K562 (cell line): ENCODE measurements at regions not wholly inside any gene's neighbourhood (a gene's known extent, or its start where the extent isn't known, plus 50 kb on each side); places are given as distances from the start of the nearest gene placed in this dataset.

Experiments
- ATAC-seq: fragments of 200-7000 bp; cut with Tn5 transposase; 3 replicates; pipeline ENCODE4 v1.9.1; 2020; ENCODE audit warnings: moderate library complexity
- BruUV-seq: library from RNA; stranded (reverse); fragments of 400-500 nt; replicated peaks from 2 replicates; lab custom pipeline; 2021; lab: Mats Ljungman, UMichigan
- CTCF ChIA-PET: fragments of 300-600 bp; formaldehyde crosslinking; extraction: SDS; loops from one replicate; lab custom pipeline; 2021; ENCODE audit warnings: low intra/inter-chr PET ratio; lab: Yijun Ruan, JAX
- POLR2A ChIA-PET: fragments of 300-600, 350-650 bp; sonication (Branson Sonifier 250); formaldehyde crosslinking; extraction: SDS; loops from one replicate; lab custom pipeline; 2021; ENCODE audit warnings: antibody characterized with exemption, inconsistent platforms; lab: Yijun Ruan, JAX
- DNase-seq, 4 experiments: peaks; one replicate each; pipeline versions ENCODE4 v3.0.0 to v3.0.0-alpha.2; 2011 to 2018; ENCODE audit warnings: low spot score in 3 of 4, mixed read lengths in 3 of 4; ENCODE audit errors: extremely low read depth in 1 of 4
- FAIRE-seq: peaks from 2 replicates; lab custom pipeline; 2011; peaks lifted over from hg19 to GRCh38; lab: Jason Lieb, UNC
- H2AFZ ChIP-seq: 2 replicates; pipeline ENCODE4 v1.6.0; 2011; ENCODE audit warnings: low read depth, low read length, control low read depth, inconsistent platforms
- H3K27ac ChIP-seq: fragments of 200-600 bp; 3 replicates; pipeline ENCODE4 v1.8.0; 2011; ENCODE audit warnings: low read depth, mild to moderate bottlenecking, control low read depth, inconsistent platforms, low read length, moderate library complexity, mixed read lengths; ENCODE audit errors: extremely low read depth
- H3K27me3 ChIP-seq, 2 experiments: fragments of 300-600 bp in 1 of 2; 2 replicates in 1 of 2; 3 replicates in 1 of 2; pipeline versions ENCODE4 v1.6.0 to v1.8.0; 2011; ENCODE audit warnings: inconsistent platforms in 2 of 2, low read length in 2 of 2, mild to moderate bottlenecking in 1 of 2, mixed read lengths in 1 of 2, moderate library complexity in 1 of 2; ENCODE audit not compliant: control insufficient read depth in 2 of 2, insufficient read depth in 2 of 2
- H3K36me3 ChIP-seq: fragments of 300-600 bp; 3 replicates; pipeline ENCODE4 v1.8.0; 2011; ENCODE audit warnings: mild to moderate bottlenecking, low read length, inconsistent platforms; ENCODE audit not compliant: control insufficient read depth, insufficient read depth
- H3K4me1 ChIP-seq, 2 experiments: fragments of 200-600 bp in 1 of 2; replicated peaks in 1 of 2; 2 replicates in 1 of 2; 3 replicates in 1 of 2; pipeline versions ENCODE4 v1.5.1 to v1.8.0; 2011; ENCODE audit warnings: inconsistent platforms in 2 of 2, low read length in 2 of 2, mild to moderate bottlenecking in 1 of 2, mixed read lengths in 1 of 2, moderate library complexity in 1 of 2; ENCODE audit not compliant: control insufficient read depth in 2 of 2, insufficient read depth in 2 of 2
- H3K4me2 ChIP-seq: 2 replicates; pipeline ENCODE4 v1.6.1; 2011; ENCODE audit warnings: low read length, control low read depth, inconsistent platforms, mixed read lengths; ENCODE audit not compliant: insufficient read depth
- H3K4me3 ChIP-seq: fragments of 200-600 bp; sonication (generic), shearing (Covaris generic); 2 replicates; pipeline ENCODE4 v1.5.1; 2016; ENCODE audit warnings: control low read depth, inconsistent platforms
- H3K79me2 ChIP-seq: fragments of 200-600 bp; 3 replicates; pipeline ENCODE4 v1.8.0; 2011; ENCODE audit warnings: low read length, inconsistent platforms; ENCODE audit not compliant: control insufficient read depth, insufficient read depth
- H3K9ac ChIP-seq, 2 experiments: 2 replicates each; pipeline versions ENCODE4 v1.6.0 to v1.6.1; 2011; ENCODE audit warnings: low read depth in 2 of 2, low read length in 2 of 2, control low read depth in 1 of 2, inconsistent platforms in 1 of 2, mild to moderate bottlenecking in 1 of 2, mixed read lengths in 1 of 2; ENCODE audit not compliant: insufficient read depth in 1 of 2
- H3K9me1 ChIP-seq: one replicate; pipeline ENCODE4 v1.6.0; 2011; ENCODE audit warnings: inconsistent platforms, mild to moderate bottlenecking, low read length, moderate library complexity; ENCODE audit not compliant: control insufficient read depth, insufficient read depth
- H3K9me3 ChIP-seq: replicated peaks from 2 replicates; pipeline ENCODE4 v1.5.1; 2011; ENCODE audit warnings: low read depth, low read length, inconsistent platforms; ENCODE audit not compliant: control insufficient read depth, insufficient read depth
- H4K20me1 ChIP-seq: replicated peaks from 2 replicates; pipeline ENCODE4 v1.6.1; 2011; ENCODE audit warnings: low read length, inconsistent platforms, mixed read lengths; ENCODE audit not compliant: control insufficient read depth, insufficient read depth
- FOXK2 ChIP-seq, 2 experiments: fragments of 450-650 bp; IDR thresholded peaks in 1 of 2; conservative IDR thresholded peaks in 1 of 2; 2 replicates each; pipeline ENCODE4 v1.6.1; 2016; ENCODE audit warnings: low read depth in 2 of 2, mild to moderate bottlenecking in 1 of 2
- FUS ChIP-seq: fragments of 200-400 bp; formaldehyde crosslinking; optimal IDR thresholded peaks from 2 replicates; pipeline ENCODE3; 2017; ENCODE audit warnings: low read depth, low read length
- GTF3C2 ChIP-seq: IDR thresholded peaks from 3 replicates; pipeline ENCODE4 v1.6.1; 2011; ENCODE audit warnings: borderline replicate concordance, mild to moderate bottlenecking, moderate library complexity; ENCODE audit not compliant: insufficient read length; ENCODE audit errors: extremely low read depth
- HOXB6 ChIP-seq: fragments of 250-450 bp; sonication (Bioruptor Pico); IDR thresholded peaks from 2 replicates; pipeline ENCODE4 v1.5.1; 2022; ENCODE audit warnings: mild to moderate bottlenecking, borderline replicate concordance
- KAT2B ChIP-seq: IDR thresholded peaks from one replicate; pipeline ENCODE4 v1.6.1; 2012; ENCODE audit warnings: low read depth, mild to moderate bottlenecking, control low read depth, inconsistent platforms, low read length, moderate library complexity
- KLF6 ChIP-seq: fragments of 250-450 bp; sonication (Bioruptor Pico); IDR thresholded peaks from 2 replicates; pipeline ENCODE4 v1.4.0; 2020; ENCODE audit warnings: mild to moderate bottlenecking, moderate library complexity, borderline replicate concordance
- NONO ChIP-seq, 2 experiments: fragments of 200-400 bp in 1 of 2; fragments of 450-650 bp in 1 of 2; formaldehyde crosslinking in 1 of 2; IDR thresholded peaks; 2 replicates each; pipeline ENCODE4 v1.6.1; 2017; ENCODE audit warnings: low read depth in 2 of 2, mild to moderate bottlenecking in 2 of 2, moderate library complexity in 2 of 2, low read length in 1 of 2
- NR1H2 ChIP-seq: sonication (generic); formaldehyde crosslinking; IDR thresholded peaks from 2 replicates; pipeline ENCODE4 v1.4.0; 2020; ENCODE audit warnings: mild to moderate bottlenecking, missing genetic modification reagents
- PURB ChIP-seq: sonication (generic); formaldehyde crosslinking; IDR thresholded peaks from 2 replicates; pipeline ENCODE4 v1.9.0; 2021; ENCODE audit warnings: low read depth, mild to moderate bottlenecking, missing genetic modification reagents
- SAFB ChIP-seq: fragments of 200-400 bp; formaldehyde crosslinking; IDR thresholded peaks from 2 replicates; pipeline ENCODE4 v1.6.1; 2017; ENCODE audit warnings: low read depth, low read length, borderline replicate concordance
- TARDBP ChIP-seq: fragments of 450-650 bp; IDR thresholded peaks from 2 replicates; pipeline ENCODE4 v1.6.1; 2016
- ZNF75A ChIP-seq: fragments of 450-650 bp; formaldehyde crosslinking; IDR thresholded peaks from 2 replicates; pipeline ENCODE4 v1.4.0; 2020; ENCODE audit warnings: mild to moderate bottlenecking
- WGBS: fragments of 100-300 bp; shearing (Covaris generic); methylation state at CpG from one replicate; pipeline ENCODE4 v1.1.6; 2016; ENCODE audit warnings: low coverage, mixed read lengths; ENCODE audit not compliant: insufficient coverage; ENCODE audit errors: missing lambda C conversion rate; 5-methylcytosine and 5-hydroxymethylcytosine counted together
- in situ Hi-C: fragments of 300-500 bp; cut with MboI; formaldehyde crosslinking; loops from 4 replicates; pipeline ENCODE4 v1.15.0; 2018; ENCODE audit warnings: inconsistent platforms, mixed read lengths
- intact Hi-C: fragments of 100-400 bp; cut with micrococcal nuclease; formaldehyde crosslinking; loops from 2 replicates; pipeline ENCODE4 v1.14.2; 2022

GRCh38 chr7:88635149-88635548 is 124.4 kb upstream of the ZNF804B start:
- DNase-seq (no peak), ATAC-seq (no peak), FAIRE-seq (no peak)
- in situ Hi-C loops, result no loop called here
- Histone ChIP-seq H3K79me2 (no peaks in the 10 kb centered on the region), H3K27me3 (no peaks in the 10 kb centered on the region), H3K9ac (no peak overlapping the region), H2AFZ (no peak overlapping the region), H3K4me2 (no peak overlapping the region), H3K36me3 (no peaks in the 10 kb centered on the region), H3K4me3 (no peak overlapping the region), H3K4me1 (no peaks in the 10 kb centered on the region), H3K9me3 (no peaks in the 10 kb centered on the region; the same call in 1 of the 2 replicates), H3K9me1 (no peaks in the 10 kb centered on the region), H3K27ac (no peak overlapping the region), H4K20me1 (no peaks in the 10 kb centered on the region)
- BruUV-seq, result no TSS peak
- CTCF ChIA-PET, result no interaction called here
- intact Hi-C loops, result no loop called here
- 38% methylated on average over 1 of the region's 1 CpG for WGBS
- POLR2A ChIA-PET, result no interaction called here
- TF ChIP-seq ZNF75A (CRISPR knock-in tag) (no peak), GTF3C2 (no peak), HOXB6 (CRISPR knock-in tag) (no peak), TARDBP (no peak), KLF6 (no peak), SAFB (no peak), PURB (CRISPR knock-in tag) (no peak), FUS (no peak), NR1H2 (CRISPR knock-in tag) (no peak), FOXK2 (conservative IDR thresholded peaks at IDR 0.05 in 1 of 2, IDR thresholded peaks at IDR 0.05 in 1 of 2; ENCODE audit: low read depth in 2 of 2) (no peak), KAT2B (no peak), NONO (IDR thresholded peaks at IDR 0.05; ENCODE audit: low read depth in 2 of 2, low read length in 1 of 2) (no peak)
